A549 (cell line): ENCODE measurements at regions not wholly inside any gene's neighbourhood (a gene's known extent, or its start where the extent isn't known, plus 50 kb on each side); places are given as distances from the start of the nearest gene placed in this dataset.
"Not testable (repeated sequence)": the region's sequence is repeated elsewhere in the genome, so short reads cannot be mapped to it uniquely, and the experiment has no call there.

Experiments used
- CEBPB ChIP-seq, 2 experiments: fragments of >200 bp in 1 of 2; sonication (Bioruptor Twin) in 1 of 2; formaldehyde crosslinking in 1 of 2; IDR thresholded peaks; 2 replicates each; pipeline ENCODE4 v1.6.1; 2012 to 2016
- ESRRA ChIP-seq: fragments of 150-350 bp; IDR thresholded peaks from 2 replicates; pipeline ENCODE4 v1.6.1; 2014; ENCODE audit warnings: mild to moderate bottlenecking, low read length, borderline replicate concordance
- KDM1A ChIP-seq: fragments of 200-600 bp; sonication (generic); IDR thresholded peaks from 2 replicates; pipeline ENCODE4 v1.6.1; 2016; ENCODE audit warnings: low read depth, mild to moderate bottlenecking
- TF ChIP-seq, protein P1 (sequence below): fragments of >200 bp; sonication (Bioruptor Twin); formaldehyde crosslinking; IDR thresholded peaks from 3 replicates; pipeline ENCODE4 v1.5.1; 2016

- TF ChIP-seq ESRRA; CEBPB (IDR thresholded peaks at IDR 0.05); KDM1A: not testable (repeated sequence)
- TF ChIP-seq, protein P1, sequence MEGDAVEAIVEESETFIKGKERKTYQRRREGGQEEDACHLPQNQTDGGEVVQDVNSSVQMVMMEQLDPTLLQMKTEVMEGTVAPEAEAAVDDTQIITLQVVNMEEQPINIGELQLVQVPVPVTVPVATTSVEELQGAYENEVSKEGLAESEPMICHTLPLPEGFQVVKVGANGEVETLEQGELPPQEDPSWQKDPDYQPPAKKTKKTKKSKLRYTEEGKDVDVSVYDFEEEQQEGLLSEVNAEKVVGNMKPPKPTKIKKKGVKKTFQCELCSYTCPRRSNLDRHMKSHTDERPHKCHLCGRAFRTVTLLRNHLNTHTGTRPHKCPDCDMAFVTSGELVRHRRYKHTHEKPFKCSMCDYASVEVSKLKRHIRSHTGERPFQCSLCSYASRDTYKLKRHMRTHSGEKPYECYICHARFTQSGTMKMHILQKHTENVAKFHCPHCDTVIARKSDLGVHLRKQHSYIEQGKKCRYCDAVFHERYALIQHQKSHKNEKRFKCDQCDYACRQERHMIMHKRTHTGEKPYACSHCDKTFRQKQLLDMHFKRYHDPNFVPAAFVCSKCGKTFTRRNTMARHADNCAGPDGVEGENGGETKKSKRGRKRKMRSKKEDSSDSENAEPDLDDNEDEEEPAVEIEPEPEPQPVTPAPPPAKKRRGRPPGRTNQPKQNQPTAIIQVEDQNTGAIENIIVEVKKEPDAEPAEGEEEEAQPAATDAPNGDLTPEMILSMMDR = not testable (repeated sequence)
These were observed 163.1 kb downstream of the GATB start for GRCh38 chr4:151597691-151598090.
